Endodermal cell (in vitro differentiated cells): ENCODE measurements at regions not wholly inside any gene's neighbourhood (a gene's known extent, or its start where the extent isn't known, plus 50 kb on each side); places are given as distances from the start of the nearest gene placed in this dataset.

Source experiments
- DNase-seq: peaks from one replicate; pipeline ENCODE4 v3.0.0-alpha.2; 2017
- H3K27ac ChIP-seq: 2 replicates; pipeline ENCODE4 v1.5.1; 2013; ENCODE audit warnings: mild to moderate bottlenecking, low read depth, low read length, moderate library complexity
- H3K27me3 ChIP-seq: 2 replicates; pipeline ENCODE4 v1.6.1; 2013; ENCODE audit warnings: mild to moderate bottlenecking, low read length, moderate library complexity; ENCODE audit not compliant: insufficient read depth, control insufficient read depth, poor library complexity, severe bottlenecking
- H3K36me3 ChIP-seq: 2 replicates; pipeline ENCODE4 v1.7.0; 2013; ENCODE audit warnings: mild to moderate bottlenecking, low read length, moderate library complexity; ENCODE audit not compliant: control insufficient read depth, insufficient read depth
- H3K4me1 ChIP-seq: one replicate; pipeline ENCODE4 v1.7.0; 2013; ENCODE audit warnings: low read length; ENCODE audit not compliant: control insufficient read depth, insufficient read depth
- H3K4me3 ChIP-seq: 2 replicates; pipeline ENCODE4 v1.5.1; 2013; ENCODE audit warnings: mild to moderate bottlenecking, low read length, moderate library complexity
- H3K9ac ChIP-seq: 2 replicates; pipeline ENCODE4 v1.6.1; 2013; ENCODE audit warnings: mild to moderate bottlenecking, low read length, moderate library complexity; ENCODE audit not compliant: poor library complexity, severe bottlenecking; ENCODE audit errors: extremely low read depth
- H3K9me3 ChIP-seq: 2 replicates; pipeline ENCODE4 v1.6.1; 2013; ENCODE audit warnings: mild to moderate bottlenecking, low read length, moderate library complexity; ENCODE audit not compliant: control insufficient read depth
- H3K27ac Mint-ChIP-seq: 2 replicates; pipeline ENCODE4 v1.8.0; 2020; ENCODE audit warnings: mixed read lengths
- H3K27me3 Mint-ChIP-seq: 2 replicates; pipeline ENCODE4 v1.8.0; 2021; ENCODE audit warnings: mild to moderate bottlenecking, mixed read lengths; ENCODE audit not compliant: insufficient read depth
- H3K36me3 Mint-ChIP-seq: 2 replicates; pipeline ENCODE4 v1.8.0; 2020; ENCODE audit warnings: low read depth, mixed read lengths
- H3K4me1 Mint-ChIP-seq: 2 replicates; pipeline ENCODE4 v1.8.0; 2020; ENCODE audit warnings: mixed read lengths
- H3K4me3 Mint-ChIP-seq: 2 replicates; pipeline ENCODE4 v1.8.0; 2020; ENCODE audit warnings: mild to moderate bottlenecking, moderate library complexity, mixed read lengths
- H3K9me3 Mint-ChIP-seq: 2 replicates; pipeline ENCODE4 v1.8.0; 2020; ENCODE audit warnings: mild to moderate bottlenecking, mixed read lengths
- WGBS, 2 experiments: methylation state at CpG; one replicate each; pipeline versions ENCODE4 v1.1.5 to v1.1.7; 2013; ENCODE audit warnings: missing lambda C conversion rate in 2 of 2, mixed read lengths in 1 of 2; ENCODE audit not compliant: insufficient coverage in 1 of 2, insufficient read length in 1 of 2; 5-methylcytosine and 5-hydroxymethylcytosine counted together
- TF ChIP-seq, protein P1 (sequence below): fragments of 200-600 bp; sonication (generic); conservative IDR thresholded peaks from 2 replicates; pipeline ENCODE4 v1.5.0; 2021; ENCODE audit warnings: antibody characterized with exemption, mild to moderate bottlenecking

DNA sequence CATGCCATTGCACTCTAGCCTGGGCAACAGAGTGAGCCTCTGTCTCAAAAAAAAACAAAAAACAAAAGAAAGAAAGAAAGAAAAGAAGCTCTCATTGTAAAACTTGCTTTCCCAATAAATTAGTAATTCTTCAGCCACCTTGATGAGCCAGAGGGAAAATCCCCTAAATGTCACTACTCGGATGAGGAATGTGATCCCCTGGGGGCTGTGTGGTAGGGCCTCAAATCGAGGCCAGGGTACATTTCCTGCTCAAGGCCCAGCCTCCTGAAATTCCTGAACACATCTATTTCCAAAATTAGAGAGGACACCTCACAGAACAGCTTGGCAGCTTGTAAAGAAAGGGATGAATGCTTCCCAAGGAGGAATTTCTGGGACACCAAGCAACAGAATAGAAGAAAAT is 147.1 kb upstream of the SESN3 start:
- Histone ChIP-seq H3K27me3 (no peaks in the 10 kb centered on the region), H3K9me3 (no peaks in the 10 kb centered on the region), H3K27ac (no peak overlapping the region), H3K9ac (no peak overlapping the region), H3K36me3 (no peaks in the 10 kb centered on the region), H3K4me3 (no peak overlapping the region), H3K4me1 (peaks cover 2% of the 10 kb centered on the region)
- Mint-ChIP-seq H3K27ac (no peak overlapping the region), H3K4me1 (peaks cover 2% of the 10 kb centered on the region), H3K27me3 (peaks cover 12% of the 10 kb centered on the region), H3K4me3 (no peak overlapping the region), H3K36me3 (no peaks in the 10 kb centered on the region), H3K9me3 (no peaks in the 10 kb centered on the region)
- 73% methylated on average over 2 of the region's 2 CpGs; no CpG with 5 or more reads in 1 of the 2 experiments for WGBS, 2 experiments
- DNase-seq: no peak
- TF ChIP-seq, protein P1, sequence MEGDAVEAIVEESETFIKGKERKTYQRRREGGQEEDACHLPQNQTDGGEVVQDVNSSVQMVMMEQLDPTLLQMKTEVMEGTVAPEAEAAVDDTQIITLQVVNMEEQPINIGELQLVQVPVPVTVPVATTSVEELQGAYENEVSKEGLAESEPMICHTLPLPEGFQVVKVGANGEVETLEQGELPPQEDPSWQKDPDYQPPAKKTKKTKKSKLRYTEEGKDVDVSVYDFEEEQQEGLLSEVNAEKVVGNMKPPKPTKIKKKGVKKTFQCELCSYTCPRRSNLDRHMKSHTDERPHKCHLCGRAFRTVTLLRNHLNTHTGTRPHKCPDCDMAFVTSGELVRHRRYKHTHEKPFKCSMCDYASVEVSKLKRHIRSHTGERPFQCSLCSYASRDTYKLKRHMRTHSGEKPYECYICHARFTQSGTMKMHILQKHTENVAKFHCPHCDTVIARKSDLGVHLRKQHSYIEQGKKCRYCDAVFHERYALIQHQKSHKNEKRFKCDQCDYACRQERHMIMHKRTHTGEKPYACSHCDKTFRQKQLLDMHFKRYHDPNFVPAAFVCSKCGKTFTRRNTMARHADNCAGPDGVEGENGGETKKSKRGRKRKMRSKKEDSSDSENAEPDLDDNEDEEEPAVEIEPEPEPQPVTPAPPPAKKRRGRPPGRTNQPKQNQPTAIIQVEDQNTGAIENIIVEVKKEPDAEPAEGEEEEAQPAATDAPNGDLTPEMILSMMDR: no peak

DNA sequence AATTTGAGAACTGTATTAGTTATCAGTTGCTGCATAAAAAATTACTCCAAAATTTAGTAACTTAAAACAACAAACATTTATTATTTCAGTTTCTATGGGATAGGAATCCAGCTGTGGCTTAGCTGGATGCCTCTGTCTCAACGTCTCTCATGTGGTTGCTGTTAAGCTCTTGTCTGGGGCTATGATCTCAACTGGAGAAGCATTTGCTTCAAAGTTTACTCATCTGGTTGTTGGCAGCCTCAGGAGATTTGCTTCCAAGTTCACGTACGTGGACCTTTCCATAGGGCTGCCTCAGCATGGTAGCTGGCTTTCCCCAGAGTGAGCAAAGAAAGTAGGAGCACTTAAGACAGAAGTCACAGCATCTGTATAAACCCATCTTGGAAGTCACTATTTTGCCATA is 144.9 kb upstream of the SESN3 start:
- peaks cover 2% of the 10 kb centered on the region for H3K4me1 ChIP-seq
- H3K27me3 Mint-ChIP-seq: peaks cover 8% of the 10 kb centered on the region
- no peak overlapping the region for H3K27ac Mint-ChIP-seq
- no peaks in the 10 kb centered on the region for H3K36me3 Mint-ChIP-seq
- H3K4me1 Mint-ChIP-seq: peaks cover 2% of the 10 kb centered on the region
- no peak for DNase-seq
- no peaks in the 10 kb centered on the region for H3K27me3 ChIP-seq
- H3K9me3 ChIP-seq: no peaks in the 10 kb centered on the region
- H3K4me3 ChIP-seq: no peak overlapping the region
- H3K9ac ChIP-seq: no peak overlapping the region
- 76% methylated on average over 3 of the region's 3 CpGs; no CpG with 5 or more reads in 1 of the 2 experiments for WGBS, 2 experiments
- H3K27ac ChIP-seq: no peak overlapping the region
- no peak overlapping the region for H3K4me3 Mint-ChIP-seq
- no peaks in the 10 kb centered on the region for H3K36me3 ChIP-seq
- no peaks in the 10 kb centered on the region for H3K9me3 Mint-ChIP-seq
- TF ChIP-seq, protein P1: no peak

DNA sequence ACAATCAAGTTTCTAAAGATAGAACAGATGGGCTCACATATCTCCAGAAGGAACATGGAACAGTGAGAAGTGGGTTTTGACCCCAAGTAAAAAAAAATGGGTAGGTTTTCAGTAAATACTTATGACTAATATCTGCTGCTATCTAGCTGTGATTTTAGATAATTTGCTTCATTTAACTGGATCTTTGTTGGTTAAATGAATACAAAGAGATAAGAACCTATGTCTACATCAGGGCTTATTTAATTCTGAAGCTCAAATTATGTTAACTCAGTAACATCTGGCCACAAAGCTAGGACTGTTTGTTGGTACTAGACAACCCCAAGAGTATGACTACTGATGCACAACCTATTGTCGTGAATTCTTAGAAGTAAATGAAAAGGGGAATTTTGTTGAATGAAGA is 144.4 kb upstream of the SESN3 start:
- TF ChIP-seq, protein P1: no peak
- H3K4me3 ChIP-seq: no peak overlapping the region
- 86 to 100% methylated on average over 1 of the region's 1 CpG for WGBS, 2 experiments
- peaks cover 2% of the 10 kb centered on the region for H3K4me1 Mint-ChIP-seq
- H3K36me3 Mint-ChIP-seq: no peaks in the 10 kb centered on the region
- H3K9me3 ChIP-seq: no peaks in the 10 kb centered on the region
- no peak for DNase-seq
- no peak overlapping the region for H3K27ac Mint-ChIP-seq
- peaks cover 2% of the 10 kb centered on the region for H3K4me1 ChIP-seq
- H3K36me3 ChIP-seq: no peaks in the 10 kb centered on the region
- H3K27ac ChIP-seq: no peak overlapping the region
- no peak overlapping the region for H3K4me3 Mint-ChIP-seq
- no peak overlapping the region for H3K9ac ChIP-seq
- no peaks in the 10 kb centered on the region for H3K9me3 Mint-ChIP-seq
- no peaks in the 10 kb centered on the region for H3K27me3 ChIP-seq
- H3K27me3 Mint-ChIP-seq: peaks cover 8% of the 10 kb centered on the region
